Adrenal gland (tissue), 5 donors: ENCODE measurements at regions not wholly inside any gene's neighbourhood (a gene's known extent, or its start where the extent isn't known, plus 50 kb on each side); places are given as distances from the start of the nearest gene placed in this dataset.

Experiments used
- CTCF ChIP-seq, 6 experiments: fragments of 450-650 bp in 4 of 6; fragments of 200-600 bp in 2 of 6; sonication (generic) in 1 of 6; IDR thresholded peaks; 1 replicate in 5 of 6; 2 replicates in 1 of 6; pipeline versions ENCODE4 v1.5.1 to v1.8.0; 2016 to 2021; ENCODE audit warnings: antibody characterized with exemption in 6 of 6, mild to moderate bottlenecking in 2 of 6, moderate library complexity in 1 of 6
- POLR2A ChIP-seq, 2 donors: fragments of 450-650 bp; IDR thresholded peaks; one replicate each; pipeline ENCODE4 v1.6.1; 2017; ENCODE audit warnings: antibody characterized with exemption in 2 of 2, mild to moderate bottlenecking in 2 of 2, moderate library complexity in 1 of 2
- donor health status: DM: no; HTN: no; CAD: no.

DNA sequence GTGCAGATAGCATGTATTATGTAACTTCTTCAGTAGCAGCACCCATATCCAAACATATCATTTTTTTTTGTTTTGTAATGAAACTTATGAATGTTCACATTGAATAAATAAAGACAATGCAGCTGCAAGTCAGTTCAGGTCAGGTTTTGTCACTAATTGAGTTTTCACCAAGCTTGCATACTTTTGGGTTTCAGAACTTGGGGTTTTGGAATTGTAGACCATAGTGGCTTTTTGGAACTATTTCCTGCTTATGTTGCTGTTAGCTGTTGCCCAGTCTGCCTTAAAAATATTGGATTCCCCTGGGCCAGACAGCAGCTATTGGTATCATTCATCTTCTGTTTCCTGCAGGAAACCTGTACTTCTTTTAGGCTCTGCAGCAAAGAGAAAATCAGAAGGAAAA is 113.4 kb upstream of the LIMCH1 start:
- TF ChIP-seq POLR2A (IDR thresholded peaks at IDR 0.05) (no peak), CTCF (IDR thresholded peaks at IDR 0.05) (no peak)
